NCI-H187 (cell line): ENCODE measurements at regions not wholly inside any gene's neighbourhood (a gene's known extent, or its start where the extent isn't known, plus 50 kb on each side); places are given as distances from the start of the nearest gene placed in this dataset.

Experiments
- DNase-seq, 2 experiments: peaks; one replicate each; lab custom pipeline; 2025; lab: John Stamatoyannopoulos, UW

- no peak for DNase-seq
Measured at GRCh38 chr21:35938446-35938845, 121.9 kb downstream of the SETD4 start.

GRCh38 chr21:35933466-35933865 lies 126.9 kb downstream of the SETD4 start:
- no peak for DNase-seq

GRCh38 chr21:35932232-35932911 lies 128.0 kb downstream of the SETD4 start:
- DNase-seq = peak; percentile 36 to 61

GRCh38 chr21:35929901-35930300 lies 130.4 kb downstream of the SETD4 start:
- peak in 1 of 2 experiments; percentile 46 for DNase-seq

- DNase-seq = no peak
Measured at GRCh38 chr21:35927262-35927661, 133.1 kb downstream of the SETD4 start.

- no peak for DNase-seq
Measured at GRCh38 chr21:35926003-35926740, 134.2 kb downstream of the SETD4 start.

- no peak for DNase-seq
Measured at GRCh38 chr21:35925497-35925896, 134.8 kb downstream of the SETD4 start.

GRCh38 chr21:35924714-35925301 lies 135.5 kb downstream of the SETD4 start:
- no peak for DNase-seq

- no peak for DNase-seq
Measured at GRCh38 chr21:35923971-35924370, 136.4 kb downstream of the SETD4 start.

GRCh38 chr21:35922618-35923017 lies 137.7 kb downstream of the SETD4 start:
- no peak for DNase-seq

GRCh38 chr21:35921471-35921870 lies 138.9 kb downstream of the SETD4 start:
- no peak for DNase-seq

- DNase-seq = no peak
Measured at GRCh38 chr21:35920436-35920835, 139.9 kb downstream of the SETD4 start.

- DNase-seq = no peak
Measured at GRCh38 chr21:35915030-35915429, 145.3 kb downstream of the SETD4 start.

- peak; percentile 85 to 89 for DNase-seq
Measured at GRCh38 chr21:35911412-35912191, 148.7 kb downstream of the SETD4 start.

GRCh38 chr21:35909456-35910223 lies 150.7 kb downstream of the SETD4 start:
- DNase-seq = no peak

- DNase-seq = no peak
Measured at GRCh38 chr21:35908311-35909078, 151.8 kb downstream of the SETD4 start.

GRCh38 chr21:35906586-35906985 lies 153.7 kb downstream of the SETD4 start:
- no peak for DNase-seq

- no peak for DNase-seq
Measured at GRCh38 chr21:35905963-35906345, 154.4 kb downstream of the SETD4 start.

- DNase-seq = no peak
Measured at GRCh38 chr21:35905096-35905962, 155.0 kb downstream of the SETD4 start.

- peak in 1 of 2 experiments; percentile 10 for DNase-seq
Measured at GRCh38 chr21:35900539-35900938, 159.8 kb downstream of the SETD4 start.
